GM19463 (cell line): ENCODE measurements at regions not wholly inside any gene's neighbourhood (a gene's known extent, or its start where the extent isn't known, plus 50 kb on each side); places are given as distances from the start of the nearest gene placed in this dataset.

ENCODE experiments used
- ATAC-seq: cut with Tn5 transposase; IDR thresholded peaks from one replicate; pipeline ENCODE4 v1.9.1; 2021; ENCODE audit warnings: mild to moderate bottlenecking, moderate library complexity; ENCODE audit not compliant: unreplicated experiment

DNA sequence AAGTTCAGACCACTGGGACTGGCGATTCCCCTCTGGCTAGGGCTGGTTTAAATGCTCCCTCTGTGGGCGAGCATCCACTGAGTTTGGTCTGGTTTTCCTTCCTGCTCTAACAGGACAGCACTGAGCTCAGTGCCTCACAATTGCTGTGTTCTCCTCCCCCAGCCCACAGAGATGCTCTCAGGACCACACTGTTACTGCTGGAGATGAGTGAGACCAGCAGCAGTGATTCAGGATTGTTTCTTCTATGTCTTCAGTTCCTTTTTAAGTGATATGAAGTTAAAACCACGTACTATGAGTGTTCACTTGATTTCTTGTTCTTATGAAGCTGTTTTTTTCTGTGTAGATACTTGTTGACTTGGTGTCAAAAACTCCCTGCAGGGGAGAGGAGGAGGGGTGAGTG is 180.4 kb upstream of the COL8A1 start:
- no peak for ATAC-seq

DNA sequence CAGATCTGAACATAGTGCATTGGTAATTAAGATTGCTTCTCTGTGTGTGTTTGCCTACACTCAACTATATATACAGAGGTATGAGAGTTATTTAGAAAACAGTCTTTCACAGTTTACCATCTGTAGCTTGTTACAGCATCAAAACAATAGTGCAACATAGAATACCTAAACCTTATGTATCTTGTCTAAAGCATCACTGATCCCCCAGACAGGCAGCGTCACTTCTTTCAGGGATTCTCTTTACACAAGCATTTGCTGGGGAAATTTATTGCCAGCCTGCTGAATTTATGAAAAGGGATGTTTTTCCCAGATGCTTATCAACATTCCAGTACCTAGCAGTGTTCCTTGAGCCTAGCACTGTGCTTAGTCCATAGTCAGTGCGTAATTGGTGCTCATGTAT is 195.8 kb upstream of the COL8A1 start:
- ATAC-seq, result no peak

DNA sequence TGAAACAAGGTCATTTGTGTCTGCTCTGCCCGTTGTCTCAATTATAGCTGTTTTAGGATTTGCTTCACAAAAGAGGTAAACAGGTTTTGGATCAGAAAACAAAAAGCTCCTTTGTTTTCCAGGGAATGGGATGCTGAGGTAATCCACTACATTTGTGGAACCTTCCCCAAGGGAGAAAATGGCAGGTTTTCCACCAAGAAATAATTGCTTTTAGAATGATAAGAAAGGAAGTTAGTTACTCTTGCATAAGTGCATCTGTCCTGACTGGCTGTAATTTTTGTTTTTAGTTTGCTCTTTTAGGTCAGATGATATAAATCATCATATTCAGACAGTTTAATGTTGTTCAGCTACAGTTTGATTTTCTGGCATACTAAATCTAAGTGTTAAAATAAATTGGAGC is 198.5 kb upstream of the COL8A1 start:
- ATAC-seq, result no peak

DNA sequence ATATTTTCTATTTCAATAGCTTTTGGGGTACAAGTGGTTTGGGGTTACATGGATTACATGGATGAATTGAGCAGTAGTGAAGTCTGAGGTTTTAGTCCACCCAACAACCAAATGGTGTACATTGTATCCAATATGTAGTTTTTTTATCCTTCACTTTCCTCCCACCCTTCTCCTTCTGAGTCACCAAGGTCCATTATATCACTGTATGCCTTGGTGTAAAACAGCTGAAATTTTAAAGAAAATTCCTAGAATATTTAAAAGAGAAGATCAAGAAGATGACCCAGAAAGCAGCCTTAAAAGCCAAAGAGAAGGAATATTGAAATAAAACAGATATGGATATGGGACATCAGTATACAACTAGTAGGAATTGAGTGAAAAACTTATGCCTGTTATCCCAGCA is 204.2 kb upstream of the COL8A1 start:
- no peak for ATAC-seq

DNA sequence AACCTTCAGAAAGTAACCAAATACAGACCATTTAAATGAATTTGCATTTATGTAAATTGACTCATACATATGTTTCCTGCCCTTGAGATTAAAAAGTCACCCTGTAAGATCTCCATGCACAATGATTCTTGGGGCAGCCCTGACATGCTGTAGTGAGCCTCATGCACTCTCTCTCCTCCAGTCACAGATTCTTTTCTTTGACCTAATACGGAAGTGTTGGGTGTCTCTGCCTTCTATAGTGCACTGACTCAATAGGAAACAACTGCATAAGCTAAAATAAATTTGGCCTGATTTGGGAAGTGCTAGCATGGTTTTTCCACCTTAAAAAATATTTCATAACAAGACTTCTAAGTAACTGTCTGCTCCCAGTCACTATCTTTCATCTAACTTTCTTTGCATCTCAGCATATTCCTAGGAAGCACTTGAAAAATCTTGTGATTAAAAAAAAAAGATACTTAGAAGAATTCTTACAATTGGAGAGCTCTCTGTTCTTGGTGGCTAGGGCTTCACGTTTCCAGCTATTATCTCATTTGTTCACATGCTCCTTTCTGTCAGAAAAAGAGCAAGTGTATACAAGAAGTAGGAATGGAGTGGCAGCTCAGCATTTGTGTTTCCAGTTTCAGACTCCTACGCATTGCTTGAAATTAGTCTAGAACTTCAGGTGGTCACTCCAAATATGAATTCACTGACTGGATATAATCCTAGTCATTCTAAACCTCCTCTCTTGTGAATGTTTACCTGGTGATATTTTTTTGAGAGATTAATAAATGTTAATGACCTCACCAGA is 207.9 kb upstream of the COL8A1 start:
- peak; percentile 72 for ATAC-seq

- ATAC-seq, result no peak
Observed at GRCh38 chr3:99429502-99429901, 208.9 kb upstream of the COL8A1 start.

DNA sequence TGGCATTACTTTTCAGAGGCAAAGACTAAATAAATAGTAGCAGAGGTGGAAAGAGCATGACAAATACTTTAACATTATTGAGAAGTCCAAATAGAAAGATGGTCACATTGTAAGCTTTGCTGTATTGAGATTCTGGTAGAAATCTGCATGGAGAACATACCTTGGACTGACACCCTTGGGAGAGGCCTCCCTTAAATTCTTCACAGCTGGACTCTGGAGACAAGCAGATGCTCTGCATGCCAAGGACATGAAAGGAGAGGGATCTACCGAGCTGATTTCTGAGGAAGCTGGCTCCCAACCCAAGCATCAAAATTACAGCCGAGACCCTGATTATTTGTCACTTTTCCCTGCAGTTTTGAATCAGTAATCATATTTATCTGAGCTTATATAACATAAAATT is 212.5 kb upstream of the COL8A1 start:
- ATAC-seq, result no peak

GRCh38 chr3:99419116-99419515 is 219.3 kb upstream of the COL8A1 start:
- ATAC-seq, result no peak

GRCh38 chr3:99418709-99419108 is 219.7 kb upstream of the COL8A1 start:
- ATAC-seq, result peak; percentile 80

- peak; percentile 42 for ATAC-seq
Observed at GRCh38 chr3:99418209-99418635, 220.2 kb upstream of the COL8A1 start.

DNA sequence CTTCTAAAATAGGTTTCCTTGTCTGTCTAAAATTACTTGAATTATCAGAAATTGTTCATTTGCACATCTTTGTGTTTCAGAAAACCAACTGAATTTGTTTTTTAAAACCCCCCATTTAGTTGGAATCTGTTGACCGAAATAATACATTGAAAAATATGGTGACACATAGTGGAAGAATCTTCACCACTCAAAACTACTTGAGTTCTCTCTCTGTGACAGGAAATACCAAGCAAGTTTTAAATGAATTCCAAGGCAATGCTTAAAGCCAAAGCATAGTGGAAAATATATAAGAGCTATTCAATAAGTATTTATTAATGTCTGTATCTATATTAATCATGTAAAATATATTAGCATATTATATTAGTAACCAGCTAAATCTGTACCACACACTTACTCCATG is 224.9 kb upstream of the COL8A1 start:
- no peak for ATAC-seq

- peak; percentile 82 for ATAC-seq
Observed at GRCh38 chr3:99410789-99411311, 227.5 kb upstream of the COL8A1 start.

DNA sequence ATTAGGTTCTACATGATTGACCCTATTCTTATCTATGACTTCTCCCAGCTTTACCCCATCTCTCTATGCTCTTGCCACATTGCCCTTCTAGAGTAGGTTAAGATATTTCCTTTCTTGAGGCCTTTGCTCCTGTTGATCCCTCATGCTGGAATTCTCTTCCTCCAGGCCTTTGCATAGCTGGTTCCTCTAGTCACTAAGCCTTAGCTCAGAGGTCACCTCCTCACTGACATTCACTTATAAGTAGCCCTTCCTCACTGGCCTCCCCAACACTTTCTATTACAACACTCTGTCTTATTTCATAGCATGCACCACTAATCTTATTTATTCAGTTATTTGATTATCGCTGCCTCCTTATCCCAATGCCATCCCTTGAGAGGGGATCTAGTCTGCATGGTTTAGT is 228.4 kb upstream of the COL8A1 start:
- no peak for ATAC-seq

DNA sequence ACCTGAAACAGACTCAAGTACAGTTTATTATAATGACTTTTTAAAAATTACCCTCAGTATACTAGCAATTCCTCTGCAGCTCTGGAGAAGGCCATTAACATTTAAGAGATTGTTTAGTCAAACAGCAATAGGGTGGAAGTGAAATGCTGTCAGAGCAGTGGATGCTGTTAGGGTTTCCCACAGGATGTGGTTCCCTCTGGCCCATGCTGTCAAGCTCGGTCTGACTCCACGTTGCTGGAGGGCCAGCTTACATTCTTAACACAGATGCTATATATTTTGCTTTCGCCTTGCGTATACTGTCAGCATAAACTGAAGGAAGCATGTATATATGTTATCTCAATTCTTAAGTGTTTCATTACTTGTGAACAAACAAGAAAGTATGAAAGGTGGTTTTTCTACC is 231.1 kb upstream of the COL8A1 start:
- ATAC-seq, result peak; percentile 45

DNA sequence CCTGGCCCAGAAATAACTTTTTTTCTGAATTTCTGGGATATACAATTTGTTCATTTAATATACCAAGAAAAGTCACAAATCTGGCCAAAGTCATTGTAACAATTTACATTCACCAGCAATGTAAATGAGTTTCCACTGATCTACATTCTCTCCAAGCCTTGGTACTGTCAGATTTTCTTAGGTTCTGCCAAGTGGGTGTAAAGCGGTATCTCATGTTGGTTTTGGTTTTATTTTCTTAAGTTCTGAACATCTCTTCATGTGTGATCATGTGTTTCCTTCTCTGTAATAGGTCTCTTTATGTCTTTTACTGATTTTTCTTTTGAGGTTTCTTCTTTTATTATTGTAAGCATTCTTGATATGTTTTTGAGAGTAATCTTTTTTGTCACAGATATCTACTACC is 235.6 kb upstream of the COL8A1 start:
- ATAC-seq, result no peak

DNA sequence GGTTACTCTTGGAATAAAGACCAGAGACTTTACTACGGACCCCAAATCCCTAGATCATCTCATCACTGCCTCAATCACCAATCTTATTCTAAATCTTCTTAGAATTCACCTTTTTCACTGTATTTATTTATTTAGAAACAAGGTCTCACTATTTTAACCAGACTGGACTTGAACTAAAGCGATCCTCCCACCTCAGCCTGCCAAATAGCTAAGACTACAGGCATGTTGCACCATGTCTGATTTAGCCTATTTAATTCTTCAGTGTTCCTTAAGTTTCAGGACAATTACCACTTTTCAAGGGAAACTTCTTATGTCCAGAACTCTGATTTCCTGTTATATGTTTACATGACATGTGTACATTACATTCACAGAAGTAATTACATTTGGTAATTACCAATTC is 238.0 kb upstream of the COL8A1 start:
- ATAC-seq, result no peak

- no peak for ATAC-seq
Observed at GRCh38 chr3:99396651-99397275, 241.6 kb upstream of the COL8A1 start.

DNA sequence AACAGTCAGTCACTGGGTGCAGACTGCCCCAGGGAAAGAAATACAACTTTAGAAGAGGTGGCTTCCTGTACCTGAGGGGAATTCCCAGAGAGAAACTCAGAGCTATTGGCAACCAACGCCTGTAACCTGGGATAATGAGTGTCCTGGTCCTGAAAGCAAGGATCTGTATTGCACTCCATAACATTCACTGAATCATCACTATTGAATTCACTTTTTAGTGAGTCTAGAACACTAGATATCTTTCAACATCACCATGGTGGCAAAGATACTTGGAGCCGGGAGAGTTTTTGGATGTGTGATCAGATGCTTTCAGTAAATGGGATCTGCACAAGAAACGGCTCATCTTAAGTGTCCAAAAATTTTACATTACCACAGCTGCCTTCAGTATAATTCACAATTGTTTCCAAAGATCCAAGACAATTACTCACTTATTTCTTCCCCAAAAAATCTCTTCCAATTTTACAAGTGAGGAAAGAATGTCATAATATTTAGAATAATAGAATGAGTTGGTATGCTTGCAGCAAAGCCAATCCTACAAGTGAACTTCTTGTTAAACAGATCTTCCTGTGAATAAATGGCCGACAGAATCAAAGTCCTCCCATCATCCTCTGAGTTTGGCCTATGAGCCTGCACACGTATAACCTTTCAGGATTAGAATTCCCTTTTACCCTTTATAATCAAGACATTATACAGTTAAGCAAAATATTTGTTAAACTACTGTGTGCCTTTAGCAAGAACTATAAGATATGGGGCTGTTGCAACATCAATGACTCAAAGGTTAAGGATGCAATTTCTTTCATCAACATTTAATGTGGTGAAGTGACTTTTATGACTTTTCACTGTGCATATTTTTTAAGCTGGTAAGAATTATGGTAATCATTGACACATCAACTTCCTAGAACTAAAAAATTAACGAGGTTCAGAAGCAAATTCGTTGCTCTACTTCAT is 243.3 kb upstream of the COL8A1 start:
- no peak for ATAC-seq

DNA sequence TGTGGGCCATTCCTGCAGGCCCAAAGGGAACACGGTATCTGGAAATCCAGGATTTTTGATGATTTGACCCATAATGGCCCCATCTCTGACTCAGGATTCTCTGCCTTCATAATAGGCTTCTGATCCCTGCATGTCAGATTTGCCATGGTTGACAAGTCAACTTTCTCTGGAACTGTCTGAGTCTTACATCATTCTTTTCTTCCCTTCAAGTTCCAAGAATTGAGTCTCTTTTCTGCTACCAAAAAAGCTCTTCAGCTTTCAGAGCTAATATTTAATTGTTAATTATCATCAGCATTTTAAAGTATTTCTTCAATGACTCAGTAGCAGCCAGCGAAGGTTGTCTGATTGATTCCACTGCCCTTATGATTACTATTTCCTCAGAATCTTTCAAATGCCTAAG is 244.4 kb upstream of the COL8A1 start:
- ATAC-seq, result no peak

DNA sequence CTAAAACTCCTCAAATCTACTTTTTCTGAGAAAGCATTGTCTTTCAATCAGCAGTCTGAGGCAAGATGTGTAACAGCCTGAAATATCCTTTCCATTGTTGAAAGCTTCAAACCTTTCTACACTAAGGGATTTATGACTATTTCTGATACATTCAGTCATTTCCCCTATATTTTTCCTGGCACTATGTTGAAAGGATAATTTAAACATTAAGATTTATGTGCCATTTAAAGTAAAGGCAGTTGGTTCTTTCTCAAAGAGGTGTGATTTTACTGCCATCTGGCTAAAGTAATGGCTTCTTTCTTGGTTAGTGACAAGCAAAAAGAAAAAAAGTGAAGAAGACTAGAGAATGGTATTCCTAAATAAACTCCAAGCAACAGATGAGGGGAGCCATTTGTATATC is 249.6 kb upstream of the COL8A1 start:
- ATAC-seq, result no peak

DNA sequence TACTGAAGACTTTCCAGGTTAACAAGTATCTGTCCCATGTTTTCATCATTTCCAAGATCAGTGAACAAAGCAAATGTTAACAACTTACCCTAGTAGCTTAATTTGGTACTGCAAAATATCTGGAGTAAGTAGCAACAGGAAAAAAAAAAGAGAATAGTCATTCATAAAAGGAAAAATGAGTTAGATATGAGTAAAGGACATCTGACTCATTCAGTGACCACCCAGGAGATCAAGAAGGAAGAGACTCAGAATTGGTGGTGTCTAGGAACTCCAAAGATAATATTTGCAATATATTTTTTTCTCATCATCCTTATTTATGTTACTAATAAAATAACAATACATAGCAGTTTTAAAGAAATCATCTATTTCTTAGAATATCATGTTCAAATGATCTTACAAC is 253.8 kb upstream of the COL8A1 start:
- no peak for ATAC-seq
